NCI-H1930 (cell line): ENCODE measurements at regions not wholly inside any gene's neighbourhood (a gene's known extent, or its start where the extent isn't known, plus 50 kb on each side); places are given as distances from the start of the nearest gene placed in this dataset.

Experiments used
- DNase-seq, 2 experiments: peaks; one replicate each; lab custom pipeline; 2025; lab: John Stamatoyannopoulos, UW

GRCh38 chr15:58324533-58324932 is 107.3 kb upstream of the LIPC start:
- DNase-seq = no peak

- DNase-seq = no peak
Measured at GRCh38 chr15:58327958-58328357, 103.8 kb upstream of the LIPC start.

- no peak for DNase-seq
Measured at GRCh38 chr15:58329211-58329610, 102.6 kb upstream of the LIPC start.

- no peak for DNase-seq
Measured at GRCh38 chr15:58329781-58330671, 101.8 kb upstream of the LIPC start.

DNA sequence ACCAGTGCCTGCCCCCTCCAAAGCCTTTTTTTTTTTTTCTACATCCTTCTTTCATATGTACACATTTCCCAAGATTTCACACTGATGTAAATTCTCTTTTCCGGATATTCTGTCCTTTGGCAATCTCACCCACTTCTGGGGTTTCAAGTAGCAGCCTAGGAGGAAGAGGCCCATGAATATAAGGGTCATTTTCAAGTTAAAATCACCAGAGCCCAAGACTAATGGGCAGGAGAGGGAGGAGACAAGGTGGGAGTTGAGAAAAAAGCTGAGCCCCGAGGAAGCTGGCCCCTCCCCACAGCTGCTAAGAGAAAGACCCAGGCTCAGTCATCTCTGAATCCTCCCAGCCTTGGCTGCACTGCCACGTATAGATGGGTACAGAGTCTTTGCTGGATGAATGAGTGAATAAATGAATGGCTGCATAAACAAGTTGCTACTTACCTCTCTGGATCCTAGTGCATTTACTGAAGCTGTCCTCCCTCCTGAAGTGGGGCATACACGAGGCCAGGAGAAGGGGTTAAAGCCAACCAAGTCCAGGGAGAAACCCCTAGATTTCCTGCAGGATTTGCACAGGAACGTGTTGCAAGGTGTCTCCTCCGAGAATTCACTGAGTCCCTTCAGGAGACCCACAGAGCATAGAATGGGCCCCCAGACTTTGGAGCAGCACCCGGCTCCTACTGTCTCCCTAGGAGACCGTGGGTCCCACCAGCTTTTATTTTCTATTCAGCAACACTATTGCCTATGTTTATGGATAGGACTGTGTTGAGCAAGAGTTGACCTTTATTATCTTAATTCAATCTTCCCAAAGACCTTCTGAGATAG is 100.8 kb upstream of the LIPC start:
- DNase-seq = no peak

- no peak for DNase-seq
Measured at GRCh38 chr15:58331560-58331912, 100.3 kb upstream of the LIPC start.

- no peak for DNase-seq
Measured at GRCh38 chr15:58331913-58332675, 99.7 kb upstream of the LIPC start.

DNA sequence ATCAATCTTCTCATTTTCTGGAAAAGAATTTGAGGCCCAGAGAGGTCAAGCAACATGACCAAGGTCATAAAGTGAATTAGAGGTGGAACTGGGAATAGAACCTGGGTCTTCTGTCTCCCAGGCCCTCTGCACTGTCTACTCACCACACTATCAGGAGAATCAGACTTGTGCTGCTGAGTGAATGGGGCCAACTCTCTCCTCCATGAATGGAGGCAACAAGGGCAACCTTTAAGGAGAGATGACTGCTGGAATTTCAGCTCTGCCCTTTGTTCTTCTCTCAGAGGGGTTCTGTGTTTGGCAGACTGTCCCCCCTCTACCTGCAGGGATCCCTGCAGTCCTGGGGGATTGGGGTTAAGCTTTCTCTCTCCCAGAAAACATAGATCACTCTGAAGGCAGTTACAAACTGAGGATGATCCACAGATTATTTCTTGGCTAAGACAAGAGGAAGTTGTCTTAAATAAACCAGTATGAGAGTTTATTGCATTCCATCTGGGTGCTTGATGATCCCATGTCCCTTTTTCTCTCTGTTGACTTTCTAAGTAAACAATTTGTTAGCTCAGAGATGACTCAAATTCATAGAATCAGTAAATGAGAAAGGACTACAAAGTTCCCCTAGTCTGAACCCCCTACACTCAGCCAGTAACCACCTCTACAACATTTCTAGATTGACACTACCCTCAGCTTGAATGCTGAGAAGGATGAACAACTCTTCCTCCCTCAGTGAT is 99.0 kb upstream of the LIPC start:
- no peak for DNase-seq

DNA sequence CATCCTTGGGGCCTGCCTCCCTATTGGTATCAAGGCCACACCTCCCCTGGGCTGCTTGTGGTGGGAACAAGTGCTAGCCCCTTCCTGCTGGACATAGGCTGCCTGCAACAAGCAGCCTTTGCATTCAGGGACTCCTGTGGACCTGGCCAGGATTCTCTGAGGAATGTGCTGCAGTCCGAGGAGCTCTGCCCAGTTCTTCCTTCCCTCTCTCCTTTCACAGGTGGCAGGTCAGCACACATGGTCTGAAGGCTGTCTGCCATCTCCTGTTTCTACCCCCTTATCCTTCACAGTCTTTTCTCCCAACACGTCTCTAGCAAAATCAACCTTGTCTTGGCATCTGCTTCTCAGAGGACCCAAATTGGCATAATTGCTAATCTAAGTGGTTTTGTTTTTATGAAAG is 97.0 kb upstream of the LIPC start:
- DNase-seq = no peak

- no peak for DNase-seq
Measured at GRCh38 chr15:58336161-58336560, 95.6 kb upstream of the LIPC start.

GRCh38 chr15:58340176-58340575 is 91.6 kb upstream of the LIPC start:
- DNase-seq = no peak

DNA sequence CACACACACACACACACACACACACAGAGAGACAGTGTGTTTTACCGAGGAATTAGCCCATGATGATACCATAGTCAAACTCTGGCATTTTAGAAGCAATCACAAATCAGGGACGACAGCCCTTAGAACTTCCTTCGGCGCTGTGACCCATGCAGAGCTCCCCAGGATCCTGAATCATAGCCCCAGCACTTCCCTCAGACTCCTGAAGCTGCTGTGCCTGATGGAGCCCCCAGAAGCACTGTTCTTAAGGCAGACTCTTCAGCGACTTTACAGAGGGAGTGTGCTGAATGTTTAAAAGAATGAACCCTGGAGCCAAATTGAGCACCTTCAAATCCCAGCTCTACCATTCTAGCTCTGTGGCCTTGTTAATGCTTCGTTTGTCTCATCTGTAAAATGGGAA is 89.3 kb upstream of the LIPC start:
- DNase-seq = no peak

- no peak for DNase-seq
Measured at GRCh38 chr15:58344213-58345070, 87.3 kb upstream of the LIPC start.

- no peak for DNase-seq
Measured at GRCh38 chr15:58346361-58346760, 85.4 kb upstream of the LIPC start.

DNA sequence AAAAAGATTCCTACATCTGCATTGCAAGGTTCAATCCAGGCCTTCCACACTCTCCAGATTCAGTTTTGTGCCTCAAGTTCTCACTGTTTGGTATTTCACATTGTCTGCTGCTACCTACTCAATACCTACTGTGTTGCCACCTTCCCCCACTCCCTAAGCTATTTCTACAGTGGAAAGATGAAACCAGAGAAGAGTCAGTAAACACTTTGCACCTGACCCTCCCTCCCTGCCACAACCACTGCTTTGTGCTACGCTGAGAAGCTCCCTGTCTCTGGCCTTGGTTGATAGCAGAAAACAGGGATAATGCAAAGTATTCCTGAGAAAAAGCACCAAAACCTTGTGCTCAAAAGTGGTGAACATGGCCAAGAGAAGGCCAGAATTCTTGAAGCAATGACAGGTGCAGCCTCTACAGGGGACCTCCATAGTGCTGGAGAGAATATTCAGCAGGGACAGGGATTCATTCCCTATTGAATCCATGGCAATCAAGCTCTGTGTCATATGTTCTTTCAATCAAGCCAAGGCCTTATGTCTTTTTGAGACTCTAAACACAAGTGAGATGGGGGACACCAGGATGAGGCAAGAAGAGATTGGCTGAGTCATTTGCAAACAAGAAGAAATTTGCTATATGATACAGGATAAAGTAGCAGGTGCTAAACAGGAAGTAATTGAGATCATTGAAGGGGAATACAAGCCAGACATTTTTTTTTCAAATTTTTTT is 83.5 kb upstream of the LIPC start:
- peak in 1 of 2 experiments; percentile 5 for DNase-seq

GRCh38 chr15:58352026-58352929 is 79.5 kb upstream of the LIPC start:
- DNase-seq = no peak

DNA sequence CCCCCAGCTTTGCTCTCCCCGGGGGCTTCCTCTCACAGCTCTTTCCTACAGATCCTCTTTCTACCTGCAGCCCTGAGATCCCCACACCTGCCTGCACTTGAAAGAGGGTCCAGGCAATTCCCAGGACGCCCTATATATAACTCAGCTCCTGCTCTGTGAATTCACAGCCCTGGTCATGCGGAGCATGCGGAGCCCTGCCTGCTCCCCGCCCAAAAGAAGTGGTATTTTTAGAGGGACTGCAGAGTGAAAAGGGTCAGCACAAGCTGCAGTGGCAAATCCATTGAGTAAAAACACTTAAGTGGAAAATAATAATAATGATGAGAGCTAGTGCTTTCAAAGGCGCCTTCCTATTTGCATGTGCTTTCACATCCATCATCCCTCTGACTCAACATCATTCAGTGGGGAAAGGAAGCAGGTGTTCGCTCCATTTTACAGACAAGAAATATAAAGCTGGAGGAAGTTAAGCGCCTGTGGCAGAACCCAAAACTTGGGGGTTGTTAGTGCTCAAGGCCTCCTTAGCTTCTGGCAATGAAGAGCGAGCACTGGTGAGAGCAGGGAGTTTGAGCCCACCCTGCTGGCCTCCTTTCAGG is 76.3 kb upstream of the LIPC start:
- DNase-seq = no peak

- no peak for DNase-seq
Measured at GRCh38 chr15:58355973-58356372, 75.8 kb upstream of the LIPC start.
